ENCODE measurements at regions not wholly inside any gene's neighbourhood (a gene's known extent, or its start where the extent isn't known, plus 50 kb on each side); places are given as distances from the start of the nearest gene placed in this dataset.
"Not testable (repeated sequence)": the region's sequence is repeated elsewhere in the genome, so short reads cannot be mapped to it uniquely, and the experiment has no call there.

DNA sequence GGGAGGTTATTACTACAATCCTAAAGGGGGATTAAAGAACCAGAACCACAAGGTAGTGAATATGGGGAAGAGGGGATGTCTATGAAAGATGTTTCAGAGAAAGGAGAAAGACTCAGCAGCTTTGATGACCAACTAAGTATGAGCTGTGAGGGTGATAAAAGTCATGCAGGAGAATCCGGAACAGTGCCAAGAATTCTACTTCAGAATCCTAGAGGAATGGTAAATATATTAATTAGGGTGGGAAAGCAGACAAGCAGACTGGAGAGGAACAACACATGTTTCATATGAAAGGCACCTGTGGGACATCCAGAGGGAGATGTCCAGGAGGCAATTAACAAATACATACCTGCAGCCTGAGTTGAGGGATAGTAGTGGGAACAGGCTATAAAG lies 642.2 kb upstream of the DIPK2B start:
- DNase-seq (ENCODE audit: low read depth in 4 of 4, low spot score in 3 of 4), result no peak

DNA sequence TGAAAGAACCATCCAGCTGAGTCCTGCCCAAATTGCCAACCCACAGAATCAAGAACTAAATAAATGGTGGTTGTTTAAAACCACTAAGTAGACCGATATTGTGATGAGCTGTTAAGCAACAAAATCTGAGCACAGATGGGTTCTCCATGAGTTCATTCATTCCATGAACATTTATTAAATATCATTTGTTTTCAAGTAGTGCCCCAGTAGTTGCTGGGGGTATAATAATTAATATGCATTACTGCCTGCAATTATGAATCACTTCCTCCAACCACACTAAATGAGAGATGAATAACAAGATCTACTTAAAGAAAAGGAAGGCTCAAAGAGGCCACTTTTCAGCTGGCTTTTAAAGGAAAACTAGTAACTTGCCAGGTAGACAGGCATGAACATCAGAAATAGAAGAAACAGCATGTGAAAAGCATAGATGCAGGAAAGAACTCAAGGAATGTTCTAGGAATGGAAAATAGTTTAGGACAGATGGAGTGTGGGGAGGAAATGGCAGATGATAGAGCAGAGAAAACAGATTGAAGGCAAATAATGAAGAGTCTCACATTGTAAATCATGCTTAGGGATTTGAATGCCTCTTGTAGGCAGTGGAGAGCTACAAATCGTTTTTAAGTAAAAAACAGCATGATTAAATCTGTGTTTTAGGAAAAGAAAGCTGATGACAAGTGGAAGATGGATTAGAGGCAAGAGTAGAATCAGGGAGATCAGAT lies 641.7 kb upstream of the DIPK2B start:
- DNase-seq (ENCODE audit: low read depth in 4 of 4, low spot score in 3 of 4), result no peak

DNA sequence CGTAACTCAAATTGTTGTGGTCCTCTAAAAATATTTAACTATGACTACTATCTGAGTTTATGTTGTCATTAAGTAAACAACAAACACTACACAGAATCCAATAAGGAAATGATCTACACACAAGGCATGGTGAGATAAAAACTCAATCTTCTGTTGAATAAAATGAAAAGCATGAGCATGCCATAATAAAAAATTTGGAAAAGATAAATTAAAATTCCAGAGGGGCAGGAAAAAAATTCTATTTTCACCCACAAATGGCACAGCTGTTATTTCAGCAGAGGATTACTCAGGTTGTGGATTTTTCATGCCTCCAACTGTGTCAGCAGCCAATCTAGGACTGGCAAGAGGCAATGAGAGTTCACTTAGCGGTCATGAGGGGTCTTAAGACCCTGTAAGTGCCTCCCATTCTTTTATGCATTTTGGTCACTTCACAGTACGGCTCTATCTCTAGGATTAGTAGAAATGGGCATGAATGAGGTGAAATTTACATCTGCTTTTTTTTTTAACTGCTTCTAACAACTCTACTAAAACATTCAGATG lies 639.8 kb upstream of the DIPK2B start:
- DNase-seq (ENCODE audit: low read depth in 4 of 4, low spot score in 3 of 4), result no peak

DNA sequence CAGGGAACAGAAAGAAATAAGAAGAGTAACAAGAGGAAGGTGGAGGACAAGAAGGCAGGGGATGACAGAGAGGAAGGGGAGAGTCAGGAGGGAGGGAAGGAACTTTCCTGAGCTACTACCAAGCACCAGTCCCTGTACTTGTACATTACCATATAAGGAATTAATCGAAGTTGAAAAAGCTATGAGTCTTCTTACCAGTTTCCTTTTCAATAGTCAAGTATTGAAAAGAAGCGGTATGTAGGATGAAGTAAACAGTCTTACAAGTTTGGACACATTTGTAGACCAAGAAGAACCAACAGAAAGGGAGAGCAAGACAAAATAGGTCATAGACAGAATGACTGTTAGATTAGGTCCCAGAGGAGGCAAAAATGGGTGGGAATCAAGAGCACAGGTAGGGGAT lies 629.7 kb upstream of the DIPK2B start:
- DNase-seq (ENCODE audit: low read depth in 4 of 4, low spot score in 3 of 4), result no peak

DNA sequence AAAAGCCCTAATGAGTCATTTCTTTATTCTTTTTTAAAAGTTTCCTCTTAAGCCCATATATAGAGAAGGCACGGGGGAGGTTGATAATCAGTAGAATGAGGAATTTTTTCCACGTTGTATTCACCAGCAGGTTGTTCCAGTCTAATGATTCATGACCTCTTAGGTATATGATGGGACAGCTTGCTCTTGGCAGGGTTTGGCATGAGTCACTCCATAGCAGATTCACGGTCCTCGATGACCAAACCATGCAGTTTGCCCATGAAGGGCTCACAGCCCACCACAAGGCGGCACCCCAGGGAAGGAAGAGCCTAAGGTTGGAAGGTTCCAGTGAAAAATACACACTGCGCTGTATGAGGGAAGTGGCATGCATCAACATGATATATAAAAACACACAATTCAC lies 623.8 kb upstream of the DIPK2B start:
- DNase-seq (ENCODE audit: low read depth in 4 of 4, low spot score in 3 of 4), result no peak

DNA sequence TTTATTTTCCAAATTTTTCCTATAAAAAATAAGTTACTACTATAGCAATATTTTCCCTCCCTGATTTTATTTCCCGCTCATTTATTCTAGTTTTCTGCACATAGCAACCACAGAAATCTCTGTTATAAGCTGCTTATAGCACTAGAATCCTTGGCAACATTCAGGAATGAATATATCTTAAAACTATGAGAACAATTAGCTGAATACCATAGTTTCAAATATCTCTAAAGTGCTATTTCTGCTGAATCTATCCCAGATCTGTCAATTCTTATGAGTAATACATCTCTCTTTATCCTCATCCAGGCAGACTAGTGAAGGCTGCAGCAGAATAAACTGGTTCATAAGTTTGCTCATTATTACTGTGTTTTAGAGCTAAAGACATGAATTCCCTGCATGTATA lies 622.9 kb upstream of the DIPK2B start:
- DNase-seq (ENCODE audit: low read depth in 4 of 4, low spot score in 3 of 4), result no peak

DNA sequence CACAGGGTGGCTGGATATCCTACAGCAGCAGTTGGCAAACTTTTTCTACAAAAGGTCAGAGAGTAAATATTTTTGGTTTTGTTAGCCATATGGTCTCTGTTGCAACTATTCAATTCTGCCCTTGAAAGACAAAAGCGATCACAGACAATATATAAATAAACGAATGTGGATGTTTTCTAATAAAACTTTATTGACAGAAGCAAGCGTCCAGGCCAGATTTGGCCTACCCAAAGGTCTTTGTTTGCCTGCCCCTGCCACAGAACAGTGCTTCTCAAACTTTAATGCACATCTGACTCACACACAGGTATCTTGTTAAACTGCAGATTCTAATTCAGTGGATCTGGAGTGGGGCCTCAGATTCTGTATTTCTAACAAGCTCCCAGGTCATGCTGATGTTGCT lies 621.4 kb upstream of the DIPK2B start:
- no peak for DNase-seq (ENCODE audit: low read depth in 4 of 4, low spot score in 3 of 4)

DNA sequence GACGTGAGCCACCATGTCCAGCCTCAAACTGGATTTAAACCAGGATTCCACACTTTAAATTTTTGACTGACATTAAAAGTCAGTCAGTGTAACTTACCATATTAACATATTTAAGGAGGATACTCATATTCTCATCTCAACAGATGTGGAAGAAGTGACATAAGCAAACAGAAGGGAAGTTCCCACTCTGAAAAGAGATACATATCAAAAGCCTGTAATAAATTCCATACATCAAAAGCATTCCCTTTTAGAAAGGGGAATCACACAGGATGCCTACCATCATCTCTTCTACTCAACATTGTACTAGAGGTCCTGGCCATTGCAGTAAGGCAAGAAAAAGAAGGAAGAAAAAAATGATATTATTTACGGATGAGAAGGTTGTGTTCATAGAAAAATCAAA lies 618.2 kb upstream of the DIPK2B start:
- DNase-seq (ENCODE audit: low read depth in 4 of 4, low spot score in 3 of 4), result no peak

DNA sequence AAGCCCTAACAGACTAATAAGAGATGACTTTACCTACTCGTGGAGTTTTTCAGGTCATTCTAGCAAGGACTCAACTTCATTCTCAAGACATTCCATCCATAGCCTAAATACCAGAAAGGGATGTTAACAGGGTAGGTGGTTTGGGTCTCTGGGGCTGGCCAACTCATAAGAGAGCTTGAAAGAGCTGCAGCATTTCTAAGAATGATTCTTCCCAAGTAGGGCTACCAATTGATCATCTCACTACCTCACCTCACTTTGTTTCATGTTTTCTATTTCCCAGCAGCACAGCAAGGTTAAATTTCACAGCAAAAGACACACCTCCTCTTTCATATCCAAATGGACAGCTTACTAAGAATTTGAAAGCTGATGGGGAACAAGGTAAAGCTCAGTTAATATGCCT lies 614.8 kb upstream of the DIPK2B start:
- DNase-seq (ENCODE audit: low read depth in 4 of 4, low spot score in 3 of 4), result no peak

DNA sequence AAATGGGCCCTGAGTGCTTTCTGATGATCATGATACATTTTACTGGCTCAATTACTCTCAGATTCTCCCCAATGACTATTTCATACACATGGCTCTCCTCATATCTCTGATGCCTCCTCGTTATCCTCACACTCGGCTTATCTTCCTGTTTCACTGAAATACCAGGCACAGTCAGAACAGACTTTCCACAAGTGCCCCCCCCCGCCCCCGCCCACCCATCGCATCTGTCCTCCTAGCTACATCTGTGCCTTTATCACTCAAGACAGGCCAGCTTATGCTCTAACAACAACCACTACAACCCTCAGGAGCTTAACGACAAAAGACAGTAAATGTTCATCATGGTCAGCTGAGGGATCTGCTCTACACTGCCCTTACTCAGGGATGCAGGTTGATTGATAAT lies 610.6 kb upstream of the DIPK2B start:
- no peak for DNase-seq (ENCODE audit: low read depth in 4 of 4, low spot score in 3 of 4)

DNA sequence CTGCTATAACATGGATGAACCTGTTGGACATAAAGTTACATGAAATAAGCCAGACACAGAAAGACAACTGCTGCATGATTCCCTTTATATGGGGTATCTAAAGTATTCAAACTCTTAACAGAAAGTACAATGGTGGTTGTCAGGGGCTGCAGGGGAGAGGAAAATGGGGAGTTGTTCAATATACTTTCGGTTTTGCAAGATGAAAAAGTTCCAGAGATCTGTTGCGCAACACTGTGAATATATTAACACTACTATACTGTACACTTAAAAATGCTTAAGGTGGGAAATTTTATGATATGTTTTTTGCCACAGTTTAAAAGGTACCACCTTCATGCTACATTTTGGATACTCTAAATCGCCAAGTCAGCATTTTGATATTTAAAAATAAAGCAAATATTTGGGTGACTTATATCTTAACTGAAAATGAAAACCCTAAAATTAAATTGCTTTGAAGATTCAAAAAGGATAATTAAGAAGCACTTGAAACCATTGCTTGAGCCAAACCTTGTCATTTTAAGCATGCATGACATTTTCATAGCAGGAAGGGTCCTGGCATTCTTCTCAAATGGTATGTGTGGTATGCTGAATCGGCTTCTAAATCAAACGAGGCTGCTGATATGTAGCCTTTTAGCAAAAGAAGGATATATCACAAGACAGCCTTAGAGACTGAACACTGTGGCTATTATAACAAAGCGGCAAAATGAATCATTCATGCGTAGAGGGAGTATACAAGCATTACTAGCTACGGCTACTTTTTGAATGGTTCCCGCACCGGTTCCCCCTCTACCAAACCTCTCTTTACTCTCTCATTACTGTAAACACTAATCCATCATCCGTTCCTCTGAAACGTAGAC lies 607.1 kb upstream of the DIPK2B start:
- no peak for DNase-seq (ENCODE audit: low read depth in 4 of 4, low spot score in 3 of 4)

DNA sequence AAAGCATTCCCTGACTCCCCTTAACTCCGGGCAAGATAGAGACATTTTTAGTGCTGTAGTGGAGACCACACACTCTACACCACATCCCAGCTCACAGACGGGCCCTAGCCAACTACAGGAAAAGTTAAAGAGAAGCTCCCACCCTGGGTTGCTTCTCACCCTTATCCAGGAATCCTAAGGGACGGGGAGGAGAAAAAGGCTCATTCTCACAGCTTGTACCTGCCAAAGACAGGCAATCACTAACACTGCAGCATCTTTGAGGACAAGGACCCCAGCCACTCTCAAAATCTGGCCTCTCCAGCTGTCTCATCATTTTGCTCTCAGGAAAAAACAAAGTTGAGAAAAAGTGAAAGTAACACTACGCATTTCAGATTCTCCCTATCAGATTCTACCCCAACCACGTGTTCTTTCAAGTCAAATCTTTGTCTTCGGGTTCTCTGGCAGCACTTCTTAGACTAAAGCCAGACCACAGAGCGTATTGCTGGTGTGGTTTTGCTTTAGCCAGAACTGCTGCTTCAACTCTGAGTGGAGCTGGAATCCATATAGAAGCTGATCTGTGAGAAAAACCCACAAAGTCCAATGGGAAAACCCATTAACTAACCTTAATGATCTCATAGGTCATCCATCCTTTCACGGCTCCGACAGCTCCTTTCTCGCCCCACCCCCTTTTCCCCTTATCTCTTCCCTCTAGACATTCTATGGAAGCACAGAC lies 605.9 kb upstream of the DIPK2B start:
- no peak for DNase-seq (ENCODE audit: low read depth in 4 of 4, low spot score in 3 of 4)

DNA sequence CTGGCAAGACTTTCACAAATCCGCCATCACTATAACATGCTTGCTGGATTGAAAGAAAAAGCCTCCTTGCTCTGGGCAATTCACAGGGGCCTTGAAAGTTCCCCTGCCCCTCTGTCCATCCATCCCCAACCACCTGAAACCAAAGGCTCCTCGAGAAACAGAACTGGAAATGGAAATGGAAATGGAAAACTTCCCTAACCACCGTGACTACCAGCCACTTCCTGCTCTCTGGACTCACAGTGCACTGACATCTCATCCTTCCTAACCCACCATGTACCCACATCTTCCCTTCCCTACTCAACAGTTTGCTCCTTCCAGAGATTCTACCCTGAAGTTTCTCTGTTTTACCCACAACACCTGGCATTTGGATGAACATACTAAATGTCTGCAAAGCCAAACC lies 603.6 kb upstream of the DIPK2B start:
- DNase-seq (ENCODE audit: low read depth in 4 of 4, low spot score in 3 of 4), result no peak

DNA sequence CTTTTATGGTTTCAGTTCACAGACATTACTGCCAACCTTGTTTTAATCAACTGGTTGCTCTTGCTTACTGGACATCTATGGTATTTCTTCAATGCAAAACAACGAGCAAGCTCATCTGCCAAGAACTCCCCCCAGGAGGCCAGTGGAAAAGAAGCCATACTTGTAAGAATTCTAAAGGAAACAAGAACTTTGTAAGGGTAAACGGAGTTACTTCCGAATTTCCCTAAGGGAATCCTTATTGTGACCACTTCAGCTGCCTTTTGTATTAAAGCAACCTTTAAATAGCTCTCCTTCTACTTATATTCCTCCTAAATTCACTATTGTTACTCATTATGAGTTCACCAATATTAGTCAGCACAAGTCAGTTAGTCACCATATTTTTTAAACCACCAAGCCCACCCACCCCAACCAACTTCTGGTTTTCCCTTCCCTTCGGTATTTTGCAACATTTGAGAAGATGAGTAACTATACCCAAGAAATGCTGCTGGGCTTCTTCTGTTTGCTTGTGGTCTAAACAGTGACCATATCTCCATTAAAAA lies 602.8 kb upstream of the DIPK2B start:
- DNase-seq (ENCODE audit: low read depth in 4 of 4, low spot score in 3 of 4), result no peak

DNA sequence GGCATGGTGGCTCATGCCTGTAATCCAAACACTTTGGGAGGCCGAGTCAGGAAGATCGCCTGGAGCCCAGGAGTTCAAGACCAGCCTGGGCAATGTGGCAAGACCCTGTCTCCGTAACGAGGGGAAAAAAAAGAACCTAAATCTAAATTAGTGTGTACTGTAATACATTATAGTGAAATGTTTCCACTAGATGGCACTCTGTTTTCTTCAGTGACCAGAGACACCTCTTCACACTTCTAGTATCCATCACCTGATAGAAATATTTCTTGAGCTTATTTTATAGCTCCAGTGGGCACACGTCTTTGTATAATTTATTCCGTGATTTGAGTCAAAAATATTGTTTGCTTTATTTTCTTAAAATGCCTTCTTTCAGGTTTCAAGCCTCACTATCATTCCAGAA lies 600.9 kb upstream of the DIPK2B start:
- no peak for DNase-seq (ENCODE audit: low read depth in 4 of 4, low spot score in 3 of 4)

DNA sequence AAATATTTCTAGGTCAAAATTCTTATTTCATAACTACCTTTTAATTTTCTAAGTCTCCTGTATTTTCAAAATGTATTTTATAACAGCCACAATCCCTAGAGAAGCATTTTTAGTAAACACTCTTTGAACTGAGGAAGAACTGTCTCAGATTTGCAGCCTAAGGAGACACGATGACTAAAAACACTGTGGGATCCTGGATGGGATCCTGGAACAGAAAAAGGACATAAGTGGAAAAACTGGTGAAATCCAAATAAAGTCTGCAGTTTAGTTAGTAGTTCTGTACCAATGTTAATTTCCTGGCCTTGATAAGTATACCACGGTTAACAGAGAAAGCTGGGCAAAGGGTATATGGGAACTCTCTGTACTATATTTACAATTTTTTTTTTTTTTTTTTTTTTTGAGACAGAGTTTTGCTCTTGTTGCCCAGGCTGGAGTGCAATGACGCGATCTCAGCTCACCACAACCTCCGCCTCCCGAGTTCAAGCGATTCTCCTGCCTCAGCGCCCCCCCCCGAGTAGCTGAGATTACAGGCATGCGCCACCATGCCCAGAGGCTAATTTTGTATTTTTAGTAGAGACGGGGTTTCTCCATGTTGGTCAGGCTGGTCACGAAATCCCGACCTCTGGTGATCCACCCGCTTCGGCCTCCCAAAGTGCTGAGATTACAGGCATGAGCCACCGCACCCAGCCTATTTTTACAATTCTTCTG lies 600.2 kb upstream of the DIPK2B start:
- DNase-seq (ENCODE audit: low read depth in 4 of 4, low spot score in 3 of 4), result not testable (repeated sequence)

DNA sequence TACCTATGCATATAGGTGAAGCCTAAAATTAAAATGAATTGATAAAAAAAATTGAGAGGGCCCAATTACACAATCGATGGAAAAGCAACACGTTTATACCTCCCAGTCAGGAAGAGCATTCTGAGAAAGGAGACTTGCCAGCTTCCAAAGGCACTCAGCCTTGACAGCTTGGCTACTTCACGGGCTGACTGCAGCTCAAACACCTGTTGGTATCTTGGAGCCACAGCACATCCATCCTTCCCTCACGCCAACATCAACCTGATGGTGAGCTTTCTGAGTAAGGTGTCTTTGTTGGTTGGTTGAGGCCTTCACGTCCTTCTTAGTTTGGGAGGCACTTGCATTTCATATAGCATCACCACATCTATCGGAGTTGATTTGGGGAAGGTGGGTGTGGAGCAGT lies 598.9 kb upstream of the DIPK2B start:
- no peak for DNase-seq (ENCODE audit: low read depth in 4 of 4, low spot score in 3 of 4)

DNA sequence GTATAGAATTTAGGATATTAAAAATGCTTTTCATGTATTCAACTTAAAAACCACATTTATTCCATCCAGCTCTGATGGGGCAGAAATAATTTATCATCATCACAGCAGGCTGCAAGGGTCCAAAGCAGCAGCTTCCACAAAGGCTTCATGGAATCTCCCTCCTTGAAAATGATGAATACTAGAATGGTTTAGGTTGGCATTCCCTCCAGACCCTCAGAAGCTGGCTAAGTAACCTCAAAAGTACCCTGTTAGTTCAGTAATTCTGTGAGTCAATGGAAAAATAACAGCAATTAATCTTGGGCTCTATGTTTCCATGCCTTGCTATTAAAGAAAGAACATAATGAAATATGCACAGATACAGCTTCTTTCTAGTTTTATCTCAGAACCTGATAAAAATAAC lies 594.9 kb upstream of the DIPK2B start:
- no peak for DNase-seq (ENCODE audit: low read depth in 4 of 4, low spot score in 3 of 4)

DNA sequence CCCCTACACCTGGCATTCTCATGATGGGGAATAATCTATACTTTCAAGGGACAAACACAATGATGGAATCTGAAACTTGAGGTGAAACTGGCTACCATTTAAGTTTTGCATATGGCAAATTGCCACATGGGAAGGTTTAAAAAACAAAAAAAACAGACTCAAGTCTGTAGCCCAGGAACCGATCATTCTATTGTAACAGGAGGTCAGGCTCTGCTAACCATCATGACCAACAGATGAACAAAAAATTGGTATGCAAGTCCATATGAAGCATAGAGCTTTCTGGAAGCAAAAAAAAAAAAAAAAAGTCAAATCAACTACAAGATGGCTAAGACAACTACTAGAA lies 594.3 kb upstream of the DIPK2B start:
- no peak for DNase-seq (ENCODE audit: low read depth in 4 of 4, low spot score in 3 of 4)

DNA sequence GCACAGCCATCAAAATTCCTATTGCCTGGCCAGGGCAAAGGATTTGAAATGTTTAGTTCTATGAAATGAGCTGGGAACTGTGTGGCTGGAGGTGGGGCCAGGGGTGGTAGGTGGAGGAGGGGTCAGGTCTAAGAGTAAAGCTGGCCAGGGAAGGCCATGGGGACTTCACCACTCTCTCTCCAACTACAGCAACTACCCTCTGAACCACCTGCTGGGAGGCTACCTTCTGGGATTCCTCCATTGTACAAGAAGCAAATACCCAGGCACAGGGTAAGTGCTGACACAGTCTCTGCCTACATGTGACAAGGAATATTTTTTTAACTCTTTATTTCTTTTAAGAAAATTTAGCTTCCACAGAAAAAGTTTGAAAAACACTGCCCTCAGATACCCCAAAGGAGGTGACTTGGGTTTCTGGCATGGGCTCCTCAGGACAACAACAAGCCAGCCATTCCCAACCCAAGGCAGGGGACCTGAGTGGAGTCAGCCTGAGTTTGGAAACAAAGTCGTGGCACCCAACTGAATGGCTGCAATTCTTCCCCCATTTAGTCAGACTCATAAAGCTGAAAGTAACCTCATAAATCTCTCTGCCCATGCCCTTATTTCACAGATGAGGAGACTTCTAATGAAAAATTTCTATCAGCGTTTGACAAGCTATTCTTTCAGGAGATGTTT lies 593.8 kb upstream of the DIPK2B start:
- no peak for DNase-seq (ENCODE audit: low read depth in 4 of 4, low spot score in 3 of 4)

All from left renal pelvis (tissue), 4 donors.